GM19239 (cell line): ENCODE measurements at regions not wholly inside any gene's neighbourhood (a gene's known extent, or its start where the extent isn't known, plus 50 kb on each side); places are given as distances from the start of the nearest gene placed in this dataset.

Experiments
- DNase-seq: peaks from one replicate; pipeline ENCODE4 v3.0.0; 2011; ENCODE audit warnings: low spot score; ENCODE audit not compliant: insufficient read length
- FAIRE-seq: peaks from 2 replicates; lab custom pipeline; 2011; peaks lifted over from hg19 to GRCh38; lab: Jason Lieb, UNC

GRCh38 chr3:59460068-59460467 is 410.2 kb upstream of the CFAP20DC start:
- DNase-seq (no peak), FAIRE-seq (no peak)

- FAIRE-seq (peak; percentile 88), DNase-seq (no peak)
Measured at GRCh38 chr3:59456852-59457485, 407.1 kb upstream of the CFAP20DC start.

GRCh38 chr3:59451800-59452746 is 402.2 kb upstream of the CFAP20DC start:
- peak; percentile 8 for FAIRE-seq
- no peak for DNase-seq

GRCh38 chr3:59450946-59451763 is 401.3 kb upstream of the CFAP20DC start:
- FAIRE-seq (peak; percentile 100), DNase-seq (peak; percentile 54)

- no peak for FAIRE-seq
- DNase-seq: no peak
Measured at GRCh38 chr3:59450437-59450836, 400.6 kb upstream of the CFAP20DC start.

- DNase-seq (no peak), FAIRE-seq (no peak)
Measured at GRCh38 chr3:59446775-59447465, 397.1 kb upstream of the CFAP20DC start.

- no peak for DNase-seq
- no peak for FAIRE-seq
Measured at GRCh38 chr3:59444676-59445075, 394.9 kb upstream of the CFAP20DC start.

GRCh38 chr3:59444294-59444671 is 394.5 kb upstream of the CFAP20DC start:
- DNase-seq (no peak), FAIRE-seq (peak; percentile 85)

GRCh38 chr3:59443618-59444293 is 393.9 kb upstream of the CFAP20DC start:
- DNase-seq: no peak
- peak; percentile 51 for FAIRE-seq

GRCh38 chr3:59442046-59442445 is 392.2 kb upstream of the CFAP20DC start:
- FAIRE-seq: no peak
- DNase-seq: no peak

GRCh38 chr3:59440285-59441028 is 390.6 kb upstream of the CFAP20DC start:
- FAIRE-seq (no peak), DNase-seq (no peak)

- FAIRE-seq (no peak), DNase-seq (no peak)
Measured at GRCh38 chr3:59438492-59438891, 388.7 kb upstream of the CFAP20DC start.

- DNase-seq (no peak), FAIRE-seq (no peak)
Measured at GRCh38 chr3:59436164-59436958, 386.5 kb upstream of the CFAP20DC start.

GRCh38 chr3:59433546-59433945 is 383.7 kb upstream of the CFAP20DC start:
- DNase-seq (no peak), FAIRE-seq (no peak)

GRCh38 chr3:59432665-59433064 is 382.8 kb upstream of the CFAP20DC start:
- DNase-seq (no peak), FAIRE-seq (no peak)

GRCh38 chr3:59430341-59430740 is 380.5 kb upstream of the CFAP20DC start:
- FAIRE-seq: no peak

GRCh38 chr3:59429198-59429597 is 379.4 kb upstream of the CFAP20DC start:
- DNase-seq: no peak
- no peak for FAIRE-seq

More at GRCh38 chr3:59430341-59430740, 380.5 kb upstream of the CFAP20DC start:
- no peak for DNase-seq
